GM21447 (cell line): ENCODE measurements at regions not wholly inside any gene's neighbourhood (a gene's known extent, or its start where the extent isn't known, plus 50 kb on each side); places are given as distances from the start of the nearest gene placed in this dataset.
A peak's percentile ranks its signal among the peaks of the same experiment; 100 is the strongest.

ENCODE experiments used
- ATAC-seq: cut with Tn5 transposase; IDR thresholded peaks from one replicate; pipeline ENCODE4 v1.9.1; 2021; ENCODE audit not compliant: unreplicated experiment

DNA sequence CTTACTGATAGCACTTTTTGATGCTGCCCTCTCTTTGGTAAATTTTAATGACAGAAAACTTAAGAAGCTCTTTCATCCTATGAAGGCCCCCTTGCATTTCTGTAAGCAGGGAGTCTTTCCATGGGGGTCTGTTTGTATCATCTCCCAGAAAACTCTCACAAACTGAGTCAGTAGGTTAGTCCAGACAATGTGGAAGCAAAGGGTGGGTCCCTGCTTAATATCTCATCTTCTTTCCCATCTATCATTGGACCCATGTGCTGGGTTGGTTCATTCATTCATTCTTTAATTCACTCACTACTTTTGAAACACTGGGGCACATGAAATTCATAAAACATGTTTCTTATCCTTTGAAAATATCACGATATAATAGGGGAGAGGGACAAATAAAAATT is 164.3 kb downstream of the NTMT2 start:
- ATAC-seq, result no peak

DNA sequence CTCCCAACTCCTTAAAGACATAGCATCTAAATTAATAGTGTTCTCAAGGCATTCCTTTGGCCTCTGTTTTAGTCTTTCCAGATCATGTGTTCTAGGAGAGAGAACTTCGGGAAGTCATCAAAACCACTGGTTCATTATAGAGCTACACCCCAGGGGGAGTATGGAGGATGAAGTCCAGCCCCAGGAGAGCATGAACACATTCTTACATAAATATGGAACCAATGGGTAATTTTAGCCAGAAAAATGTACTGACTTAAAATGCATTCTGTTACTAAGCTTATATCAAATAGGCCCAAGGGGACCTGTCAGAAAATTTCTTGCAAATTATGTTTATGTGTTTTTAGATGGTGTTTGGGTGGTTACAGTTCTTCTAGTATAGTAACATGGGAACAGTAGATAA is 165.2 kb downstream of the NTMT2 start:
- no peak for ATAC-seq

DNA sequence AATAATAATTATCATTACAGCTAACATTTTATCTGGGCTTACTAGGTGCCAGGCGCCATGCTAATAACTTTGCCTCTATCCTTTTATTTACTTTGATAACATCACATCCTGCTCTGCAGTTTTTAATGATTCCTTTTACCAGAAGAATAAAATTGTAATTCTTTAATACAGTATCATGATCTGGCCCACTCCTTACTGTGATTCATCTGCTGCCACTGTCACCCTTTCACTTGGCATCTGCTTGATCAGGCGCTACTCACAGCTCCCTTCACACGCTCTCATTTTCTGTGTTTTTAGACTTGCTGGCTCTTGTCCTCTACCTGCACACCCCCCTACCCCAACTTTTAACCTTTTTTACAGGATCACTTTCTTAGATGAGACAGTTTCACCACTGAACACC is 167.5 kb downstream of the NTMT2 start:
- ATAC-seq, result no peak

DNA sequence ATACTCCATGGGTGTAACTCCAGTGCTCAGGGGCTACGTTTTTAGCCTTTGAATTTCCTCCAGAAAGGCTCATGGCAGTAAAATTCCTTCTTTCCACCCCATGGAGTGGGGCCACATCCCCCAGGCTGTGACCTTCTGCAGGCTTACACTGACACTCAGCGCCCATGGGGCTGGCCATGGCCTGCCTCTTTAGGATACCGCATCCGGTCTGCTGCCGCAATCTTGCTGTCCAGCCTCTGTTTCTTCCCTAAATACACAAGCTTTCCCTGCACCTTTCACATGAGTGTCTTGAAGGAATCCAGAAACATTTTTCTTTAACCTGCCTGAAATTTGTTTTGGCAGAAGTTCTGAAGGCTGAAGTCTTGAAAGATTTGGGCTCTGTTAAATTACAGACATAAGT is 170.5 kb downstream of the NTMT2 start:
- no peak for ATAC-seq

GRCh38 chr1:170318141-170318540 is 172.4 kb downstream of the NTMT2 start:
- ATAC-seq, result no peak

DNA sequence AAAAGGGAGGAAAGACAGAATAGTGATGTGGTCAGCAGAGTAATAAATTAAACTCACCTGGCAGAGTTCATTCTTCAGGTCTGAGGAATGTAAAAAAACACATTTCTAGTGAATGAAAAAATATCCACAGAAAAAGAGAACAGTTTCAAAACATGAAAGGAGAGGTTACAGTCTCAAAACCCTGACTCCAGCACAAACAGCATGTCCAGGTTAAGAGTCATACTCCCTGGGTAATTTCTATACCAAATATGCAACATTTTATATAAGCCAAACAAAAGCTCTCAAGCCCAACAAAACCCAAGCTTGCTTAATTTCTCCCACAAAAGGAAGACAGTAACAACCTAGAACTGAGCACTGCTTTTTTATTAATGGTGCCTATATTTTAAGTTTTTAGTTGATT is 173.0 kb downstream of the NTMT2 start:
- no peak for ATAC-seq

DNA sequence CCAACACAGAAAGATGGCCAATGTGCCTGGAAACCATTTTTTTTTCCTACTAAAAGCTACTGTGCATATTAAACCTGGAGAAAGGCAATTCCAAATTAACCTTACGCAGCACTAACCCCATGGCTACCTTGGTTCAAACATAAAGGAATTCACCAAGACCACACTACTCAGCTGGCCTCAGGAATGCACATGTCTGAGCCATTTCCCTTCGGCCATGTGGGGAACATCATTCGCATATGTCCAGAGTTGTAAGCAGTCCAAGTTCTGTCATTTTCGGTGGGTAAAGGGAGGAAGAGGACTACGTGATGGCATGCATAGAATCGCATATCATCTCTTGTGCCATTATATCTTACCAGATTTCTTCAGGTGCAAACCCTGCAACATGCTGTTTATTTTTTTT is 175.4 kb downstream of the NTMT2 start:
- ATAC-seq, result no peak

- ATAC-seq, result no peak
These were observed 180.4 kb downstream of the NTMT2 start for GRCh38 chr1:170326186-170326585.

DNA sequence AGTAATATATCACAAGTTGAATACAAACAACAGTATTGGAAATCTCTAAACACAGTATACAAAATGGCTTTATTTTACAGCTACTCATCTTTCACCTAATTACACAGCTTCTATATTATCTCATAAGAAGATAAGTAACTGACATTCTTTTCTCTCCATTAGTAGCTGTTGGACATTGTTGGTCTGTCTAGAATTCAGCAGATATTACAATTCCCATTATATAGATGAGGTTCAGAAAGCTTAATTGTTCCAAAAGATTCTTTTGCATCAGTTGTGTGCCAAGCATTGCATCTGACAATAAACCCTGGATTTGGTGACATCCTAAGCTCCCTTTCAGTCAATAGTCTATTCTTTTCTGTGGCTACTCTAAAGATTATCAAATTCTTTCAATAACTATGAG is 187.0 kb downstream of the NTMT2 start:
- no peak for ATAC-seq

- ATAC-seq, result no peak
These were observed 191.7 kb downstream of the NTMT2 start for GRCh38 chr1:170337413-170337994.

- no peak for ATAC-seq
These were observed 192.4 kb upstream of the GORAB start for GRCh38 chr1:170339534-170339933.

DNA sequence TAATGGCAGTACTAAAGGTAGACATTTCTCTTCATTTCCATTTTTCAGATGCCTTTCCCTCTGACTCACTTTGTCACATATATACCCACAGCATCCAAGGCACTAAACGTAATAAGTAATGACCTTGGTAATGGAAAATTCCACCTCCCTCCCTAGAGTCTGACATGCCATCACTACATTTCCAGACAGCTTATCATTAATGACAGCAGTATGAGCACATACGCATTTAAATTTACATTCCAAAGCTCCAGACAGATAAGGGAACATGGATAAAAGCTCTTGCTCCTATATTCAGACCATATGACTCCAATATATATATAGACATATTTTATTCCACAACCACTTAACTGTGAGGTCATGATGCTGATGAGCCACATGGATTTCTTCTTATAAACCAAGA is 191.7 kb upstream of the GORAB start:
- no peak for ATAC-seq

- ATAC-seq, result no peak
These were observed 180.5 kb upstream of the GORAB start for GRCh38 chr1:170351366-170351946.

GRCh38 chr1:170354246-170354645 is 177.7 kb upstream of the GORAB start:
- ATAC-seq, result no peak

DNA sequence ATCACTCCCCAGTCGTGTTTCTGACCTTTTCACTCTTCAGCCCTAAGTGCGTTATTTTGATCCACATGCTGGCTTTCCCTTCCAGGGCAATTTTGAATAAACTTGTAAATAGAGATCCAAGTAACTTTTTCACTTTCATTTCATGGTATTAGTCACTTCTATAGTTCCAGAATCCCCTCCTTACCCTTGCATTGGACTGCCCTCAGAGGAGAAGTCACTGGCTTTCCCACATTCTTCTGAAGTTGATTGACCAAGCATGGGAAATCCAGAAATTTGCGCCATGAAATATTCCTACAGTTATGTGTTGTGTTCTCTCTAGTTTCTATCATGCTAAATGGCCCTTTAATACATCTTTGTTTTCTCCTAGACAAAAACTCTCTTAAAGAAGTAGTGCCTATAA is 177.3 kb upstream of the GORAB start:
- ATAC-seq, result no peak

GRCh38 chr1:170355267-170355801 is 176.6 kb upstream of the GORAB start:
- ATAC-seq, result no peak

DNA sequence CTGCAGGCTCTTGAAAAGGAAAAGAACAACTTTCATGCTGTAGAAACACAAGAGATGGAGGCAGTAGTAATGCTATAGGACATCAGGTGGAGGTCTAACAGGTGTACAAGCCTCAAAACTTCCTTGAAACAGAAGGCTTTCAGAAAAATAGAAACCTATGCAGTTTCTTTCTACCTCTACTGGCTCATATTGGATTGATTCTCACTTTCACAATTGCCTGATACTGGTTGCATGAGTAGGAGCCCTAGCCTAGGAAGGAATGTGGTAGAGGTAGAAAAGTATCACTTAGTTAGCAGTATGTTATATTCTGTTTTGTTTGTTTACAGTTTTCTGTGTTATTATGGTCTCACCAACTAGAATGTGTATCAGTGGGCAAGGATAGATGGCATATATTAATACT is 175.4 kb upstream of the GORAB start:
- peak; percentile 73 for ATAC-seq

- no peak for ATAC-seq
These were observed 174.2 kb upstream of the GORAB start for GRCh38 chr1:170357750-170358149.

GRCh38 chr1:170360601-170361000 is 171.4 kb upstream of the GORAB start:
- ATAC-seq, result no peak

GRCh38 chr1:170365331-170365730 is 166.6 kb upstream of the GORAB start:
- no peak for ATAC-seq

DNA sequence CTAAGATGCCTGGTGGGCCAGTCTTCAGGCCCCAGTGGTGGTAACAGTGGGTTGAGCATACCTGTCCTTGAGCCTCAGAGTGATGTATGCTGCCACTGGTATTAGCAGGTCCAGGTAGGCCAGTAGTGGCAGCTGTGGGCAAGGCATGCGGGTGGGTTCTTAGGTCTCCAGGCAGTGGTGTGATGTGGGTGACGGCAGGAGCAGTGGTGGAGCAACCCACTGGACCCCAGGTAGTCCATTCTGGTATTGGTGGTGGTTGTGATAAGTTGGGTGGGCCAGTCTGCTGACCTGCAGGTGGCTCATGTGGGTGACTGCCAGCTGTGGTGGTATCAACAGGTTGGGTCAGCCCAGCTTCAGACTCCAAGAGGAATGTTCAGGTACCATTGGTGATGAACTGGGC is 165.0 kb upstream of the GORAB start:
- no peak for ATAC-seq

DNA sequence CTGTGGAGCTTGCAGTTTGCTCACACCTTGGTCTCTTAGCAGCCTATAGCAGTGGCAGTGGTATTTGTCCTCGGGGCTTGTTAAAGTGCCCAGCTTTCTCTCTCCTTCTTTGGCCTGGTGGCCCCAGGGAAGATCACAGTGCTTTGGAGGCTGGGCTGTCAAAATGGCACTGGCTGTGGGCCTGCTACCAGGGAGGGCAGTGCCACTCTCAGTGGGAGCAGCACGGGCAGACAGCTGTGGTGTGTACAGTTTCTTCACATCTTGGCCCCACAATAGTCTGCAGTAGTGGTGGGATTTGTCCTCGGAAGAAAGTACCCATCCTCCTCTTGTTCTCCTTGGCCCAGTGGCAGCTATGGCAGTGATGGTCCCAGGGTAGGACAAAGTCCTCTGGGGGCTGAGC is 164.4 kb upstream of the GORAB start:
- ATAC-seq, result no peak

- no peak for ATAC-seq
These were observed 163.0 kb upstream of the GORAB start for GRCh38 chr1:170369000-170369399.
